Upper lobe of left lung (tissue), 4 donors: ENCODE measurements at regions not wholly inside any gene's neighbourhood (a gene's known extent, or its start where the extent isn't known, plus 50 kb on each side); places are given as distances from the start of the nearest gene placed in this dataset.

Experiments used
- EP300 ChIP-seq, 4 donors: sonication (generic); formaldehyde crosslinking; IDR thresholded peaks; one replicate each; pipeline ENCODE4 v1.5.1; 2017; ENCODE audit warnings: antibody characterized with exemption in 4 of 4, control low read depth in 2 of 4
- POLR2A ChIP-seq, 4 donors: fragments of 450-650 bp; IDR thresholded peaks; one replicate each; pipeline ENCODE4 v1.5.1; 2016 to 2017; ENCODE audit warnings: antibody characterized with exemption in 4 of 4, mild to moderate bottlenecking in 2 of 4
- POLR2AphosphoS5 ChIP-seq, 2 donors: sonication (generic); formaldehyde crosslinking; IDR thresholded peaks; one replicate each; pipeline ENCODE4 v1.5.1; 2017; ENCODE audit warnings: antibody characterized with exemption in 2 of 2
- TF ChIP-seq, protein P1 (sequence below), 6 experiments: fragments of 450-650 bp in 4 of 6; fragments of 200-600 bp in 2 of 6; sonication (generic) in 2 of 6; IDR thresholded peaks; one replicate each; pipeline ENCODE4 v1.5.1; 2016 to 2019; ENCODE audit warnings: antibody characterized with exemption in 6 of 6

DNA sequence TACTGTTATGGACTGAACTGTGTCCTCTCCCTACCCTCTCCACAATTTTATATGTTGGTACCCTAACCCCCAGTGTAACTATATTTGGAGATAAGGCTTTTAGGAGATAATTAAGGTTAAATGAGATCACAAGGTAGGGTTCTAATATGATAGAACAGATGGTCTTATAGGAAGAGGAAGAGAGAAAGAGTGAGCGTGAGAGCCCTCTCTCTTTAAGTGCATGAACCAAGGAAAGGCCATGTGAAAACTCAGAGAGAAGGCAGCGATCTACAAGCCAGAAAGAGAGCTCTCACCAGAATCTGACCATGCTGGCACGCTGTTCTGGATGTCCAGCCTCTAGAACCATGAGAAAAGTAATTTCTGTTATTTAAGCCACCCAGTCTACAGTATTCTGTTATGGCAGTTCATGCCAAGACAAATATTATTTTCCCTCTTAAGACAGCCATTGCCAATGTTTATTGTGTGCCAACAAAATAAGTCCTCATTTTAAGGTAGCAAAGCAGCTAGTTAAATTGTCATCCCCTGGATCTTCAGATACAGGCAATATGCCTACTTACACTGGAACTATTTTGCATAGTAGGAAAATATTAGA, 336.2 kb downstream of the MID1IP1 start:
- TF ChIP-seq POLR2AphosphoS5 (IDR thresholded peaks at IDR 0.05), result no peak
- TF ChIP-seq, protein P1, sequence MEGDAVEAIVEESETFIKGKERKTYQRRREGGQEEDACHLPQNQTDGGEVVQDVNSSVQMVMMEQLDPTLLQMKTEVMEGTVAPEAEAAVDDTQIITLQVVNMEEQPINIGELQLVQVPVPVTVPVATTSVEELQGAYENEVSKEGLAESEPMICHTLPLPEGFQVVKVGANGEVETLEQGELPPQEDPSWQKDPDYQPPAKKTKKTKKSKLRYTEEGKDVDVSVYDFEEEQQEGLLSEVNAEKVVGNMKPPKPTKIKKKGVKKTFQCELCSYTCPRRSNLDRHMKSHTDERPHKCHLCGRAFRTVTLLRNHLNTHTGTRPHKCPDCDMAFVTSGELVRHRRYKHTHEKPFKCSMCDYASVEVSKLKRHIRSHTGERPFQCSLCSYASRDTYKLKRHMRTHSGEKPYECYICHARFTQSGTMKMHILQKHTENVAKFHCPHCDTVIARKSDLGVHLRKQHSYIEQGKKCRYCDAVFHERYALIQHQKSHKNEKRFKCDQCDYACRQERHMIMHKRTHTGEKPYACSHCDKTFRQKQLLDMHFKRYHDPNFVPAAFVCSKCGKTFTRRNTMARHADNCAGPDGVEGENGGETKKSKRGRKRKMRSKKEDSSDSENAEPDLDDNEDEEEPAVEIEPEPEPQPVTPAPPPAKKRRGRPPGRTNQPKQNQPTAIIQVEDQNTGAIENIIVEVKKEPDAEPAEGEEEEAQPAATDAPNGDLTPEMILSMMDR (IDR thresholded peaks at IDR 0.05), result no peak
- TF ChIP-seq POLR2A (IDR thresholded peaks at IDR 0.05), result no peak
- no peak for TF ChIP-seq EP300 (IDR thresholded peaks at IDR 0.05)
